Activated CD4-positive, alpha-beta T cell treated with anti-CD3 and anti-CD28 coated beads, Interleukin-2, amount 10 ng/mL, durations not matched to agents 7 days and 5 days (primary cell): ENCODE measurements at regions not wholly inside any gene's neighbourhood (a gene's known extent, or its start where the extent isn't known, plus 50 kb on each side); places are given as distances from the start of the nearest gene placed in this dataset.

Experiments used
- CTCF ChIA-PET: fragments of 350-600 bp; sonication (Branson Sonifier 250); formaldehyde crosslinking; loops from one replicate; lab custom pipeline; 2021; ENCODE audit warnings: antibody characterized with exemption; lab: Charles Lee
- POLR2A ChIA-PET: fragments of 350-600 bp; sonication (Branson Sonifier 250); formaldehyde crosslinking; loops from one replicate; lab custom pipeline; 2021; ENCODE audit warnings: antibody characterized with exemption; lab: Charles Lee
- DNase-seq: peaks from one replicate; pipeline ENCODE4 v3.0.0-alpha.2; 2020
- H3K27ac Mint-ChIP-seq: one replicate; pipeline ENCODE4 v1.8.0; 2021; ENCODE audit warnings: mild to moderate bottlenecking, moderate library complexity, mixed read lengths
- H3K27me3 Mint-ChIP-seq: one replicate; pipeline ENCODE4 v1.8.0; 2021; ENCODE audit warnings: mixed read lengths
- H3K36me3 Mint-ChIP-seq: one replicate; pipeline ENCODE4 v1.8.0; 2021; ENCODE audit warnings: low read depth, mixed read lengths
- H3K4me1 Mint-ChIP-seq: one replicate; pipeline ENCODE4 v1.8.0; 2021; ENCODE audit warnings: mixed read lengths
- H3K4me3 Mint-ChIP-seq: one replicate; pipeline ENCODE4 v1.8.0; 2021; ENCODE audit warnings: mild to moderate bottlenecking, moderate library complexity, mixed read lengths
- H3K9me3 Mint-ChIP-seq: one replicate; pipeline ENCODE4 v1.8.0; 2021; ENCODE audit warnings: mixed read lengths

DNA sequence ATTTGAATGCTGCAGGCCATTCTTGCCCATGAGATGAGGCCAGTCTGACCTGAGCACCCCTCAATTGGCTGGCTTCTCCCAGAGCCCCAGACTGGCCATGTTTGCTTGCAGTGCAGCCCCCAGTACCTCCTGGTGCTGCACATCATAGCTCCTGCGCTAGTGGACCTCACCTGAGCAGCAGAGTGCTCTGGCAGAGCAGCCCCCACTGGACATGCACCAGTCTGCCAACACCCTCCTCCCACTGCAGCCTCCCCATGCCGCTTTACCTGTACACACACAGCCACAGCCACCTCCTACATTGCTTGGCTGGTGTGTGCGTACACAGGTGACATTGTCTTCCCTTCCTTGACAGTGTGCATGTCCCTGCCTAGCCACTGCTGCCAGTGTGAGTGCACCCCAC is 940.2 kb downstream of the EFNA5 start:
- Mint-ChIP-seq H3K36me3 (no peaks in the 10 kb centered on the region), H3K4me1 (no peaks in the 10 kb centered on the region), H3K27ac (no peak overlapping the region), H3K4me3 (no peak overlapping the region), H3K9me3 (peaks cover 28% of the 10 kb centered on the region), H3K27me3 (no peaks in the 10 kb centered on the region)
- ChIA-PET CTCF (no interaction called here), POLR2A (no interaction called here)
- no peak for DNase-seq

DNA sequence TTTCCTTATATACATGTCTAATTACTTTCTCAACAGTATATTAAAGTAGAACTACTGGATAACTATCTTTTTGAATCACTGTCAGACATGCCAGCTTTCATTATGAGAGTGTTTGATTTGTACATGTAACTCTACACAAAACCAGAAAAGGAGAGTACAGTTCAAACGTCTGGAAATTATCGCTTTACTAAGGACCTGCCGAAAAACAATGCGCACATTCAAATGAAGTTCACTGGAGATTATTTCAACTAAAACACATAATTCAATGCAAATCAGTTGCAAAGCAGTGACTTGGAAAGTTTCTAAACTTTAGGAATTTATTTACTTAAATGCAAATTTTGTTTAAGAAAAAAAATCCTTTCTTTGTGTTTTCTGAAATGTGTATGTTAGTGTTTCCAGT is 942.5 kb downstream of the EFNA5 start:
- Mint-ChIP-seq H3K27me3 (no peaks in the 10 kb centered on the region), H3K4me3 (no peak overlapping the region), H3K9me3 (peaks cover 13% of the 10 kb centered on the region)

DNA sequence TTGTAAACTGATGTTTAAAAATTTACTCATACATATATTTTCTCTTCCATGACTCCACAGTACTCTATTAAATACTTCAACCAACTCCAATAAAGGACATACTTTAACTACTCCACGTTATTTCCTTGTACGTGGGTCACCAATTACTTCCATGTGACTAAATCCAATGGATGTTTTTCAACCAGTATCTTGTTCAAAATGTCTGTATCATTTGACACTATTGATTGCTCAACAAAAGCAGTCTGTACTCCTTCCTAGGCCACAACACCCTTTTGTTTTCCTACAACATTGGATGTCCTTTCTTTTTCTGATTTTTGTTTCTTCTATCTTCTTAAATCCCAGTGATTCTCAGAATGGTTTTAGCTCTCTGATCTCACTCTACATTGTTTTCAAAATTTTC is 943.7 kb downstream of the EFNA5 start:
- CTCF ChIA-PET, result no interaction called here
- POLR2A ChIA-PET, result no interaction called here
- Mint-ChIP-seq H3K4me3 (no peak overlapping the region), H3K27me3 (no peaks in the 10 kb centered on the region), H3K9me3 (peaks cover 3% of the 10 kb centered on the region), H3K36me3 (no peaks in the 10 kb centered on the region), H3K27ac (no peak overlapping the region), H3K4me1 (no peaks in the 10 kb centered on the region)
- no peak for DNase-seq

More for the DNA sequence above, 942.5 kb downstream of the EFNA5 start:
- ChIA-PET CTCF (no interaction called here), POLR2A (no interaction called here)
- Mint-ChIP-seq H3K27ac (no peak overlapping the region), H3K36me3 (no peaks in the 10 kb centered on the region), H3K4me1 (no peaks in the 10 kb centered on the region)
- DNase-seq, result no peak

DNA sequence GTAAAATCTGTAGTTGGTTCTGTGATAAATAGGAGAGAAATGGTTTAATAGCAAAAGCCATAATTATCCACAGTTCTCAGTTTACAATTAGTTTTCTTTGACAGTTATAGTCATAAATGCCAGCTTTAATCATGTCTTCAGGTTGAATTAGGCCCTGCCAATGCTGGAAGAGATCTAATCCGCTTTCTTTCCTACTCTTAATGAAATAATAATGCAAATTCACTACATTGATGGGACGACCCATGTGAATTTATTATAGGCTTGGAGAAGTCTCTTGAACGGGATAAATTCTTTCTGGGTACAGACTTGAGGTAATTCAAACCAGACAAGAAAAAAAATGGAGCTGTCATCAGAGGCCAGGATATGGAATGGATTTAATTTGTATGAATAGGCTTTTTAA is 950.4 kb downstream of the EFNA5 start:
- CTCF ChIA-PET, result interaction anchor here (1.0 kb wide), 1 partner anchor 9 kb away, joined by 3 read pairs; no protein-coding TSS in a partner anchor
- no peak overlapping the region for H3K4me3 Mint-ChIP-seq
- H3K27me3 Mint-ChIP-seq, result no peaks in the 10 kb centered on the region

DNA sequence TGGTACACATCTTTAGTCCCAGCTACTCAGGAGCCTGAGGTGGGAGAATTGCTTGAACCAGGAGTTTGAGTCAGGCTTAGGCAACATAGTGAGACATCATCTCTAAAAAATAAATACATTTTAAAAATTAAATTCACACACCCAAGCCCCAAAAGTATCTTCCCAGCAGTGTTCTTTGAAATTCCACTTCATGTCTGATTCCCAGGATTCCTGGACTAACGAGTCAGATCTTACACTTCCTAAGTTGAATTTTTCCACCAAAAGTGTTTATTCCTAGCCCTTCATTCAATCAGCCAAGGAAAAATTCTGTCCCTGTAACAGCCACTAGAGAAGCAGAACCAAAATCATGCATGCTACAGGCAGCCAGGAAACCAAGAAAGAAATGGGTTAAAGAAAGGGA is 970.9 kb downstream of the EFNA5 start:
- no peak overlapping the region for H3K4me3 Mint-ChIP-seq
- no peaks in the 10 kb centered on the region for H3K4me1 Mint-ChIP-seq
- H3K27me3 Mint-ChIP-seq, result no peaks in the 10 kb centered on the region
- DNase-seq, result no peak
- H3K27ac Mint-ChIP-seq, result no peak overlapping the region
- no peaks in the 10 kb centered on the region for H3K9me3 Mint-ChIP-seq
- ChIA-PET CTCF (no interaction called here), POLR2A (no interaction called here)
- H3K36me3 Mint-ChIP-seq, result no peaks in the 10 kb centered on the region

More for the DNA sequence above, 950.4 kb downstream of the EFNA5 start:
- POLR2A ChIA-PET, result no interaction called here
- no peak for DNase-seq
- Mint-ChIP-seq H3K36me3 (no peaks in the 10 kb centered on the region), H3K9me3 (no peaks in the 10 kb centered on the region), H3K27ac (no peak overlapping the region), H3K4me1 (no peaks in the 10 kb centered on the region)

DNA sequence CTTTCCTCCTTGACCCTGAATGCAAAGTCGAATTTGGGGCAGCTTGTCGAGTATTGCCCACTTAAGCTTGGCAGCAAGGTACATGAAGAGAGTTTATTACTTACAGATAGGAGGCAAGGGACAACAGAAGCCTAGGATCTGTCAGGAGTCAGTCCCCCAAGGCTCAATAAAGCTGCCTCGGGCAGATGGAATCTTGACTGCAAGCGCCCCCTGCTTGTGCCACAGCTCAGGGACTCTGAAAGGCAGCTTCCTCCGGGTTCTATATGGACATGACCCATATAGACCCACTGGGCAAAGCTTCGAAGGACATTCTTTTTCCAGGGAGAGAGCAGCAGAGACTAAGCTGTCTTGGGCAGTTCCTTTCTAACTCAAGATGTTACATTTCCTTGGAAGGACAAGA is 971.5 kb downstream of the EFNA5 start:
- POLR2A ChIA-PET, result no interaction called here
- Mint-ChIP-seq H3K9me3 (no peaks in the 10 kb centered on the region), H3K27ac (no peak overlapping the region), H3K4me3 (no peak overlapping the region), H3K27me3 (no peaks in the 10 kb centered on the region), H3K4me1 (no peaks in the 10 kb centered on the region), H3K36me3 (no peaks in the 10 kb centered on the region)
- DNase-seq, result no peak
- CTCF ChIA-PET, result no interaction called here

DNA sequence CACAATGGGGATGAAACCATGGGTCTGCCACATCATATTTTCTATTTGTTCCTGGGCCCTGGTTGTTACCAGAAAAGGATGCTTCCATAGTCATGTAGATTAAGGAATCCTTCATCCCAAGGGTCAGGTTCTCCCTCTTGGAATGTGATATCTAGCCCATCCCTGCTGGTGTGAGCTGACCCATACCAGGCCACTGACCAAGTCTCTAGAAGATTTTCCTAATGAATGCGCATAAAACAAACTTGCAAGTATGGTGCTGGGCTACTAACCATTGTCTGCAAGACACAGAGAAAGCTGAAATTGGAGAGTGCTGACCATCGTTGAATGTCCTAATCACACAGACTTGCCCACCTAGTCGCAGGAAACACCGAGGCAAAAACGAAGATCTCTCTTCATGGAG is 972.6 kb downstream of the EFNA5 start:
- Mint-ChIP-seq H3K36me3 (no peaks in the 10 kb centered on the region), H3K4me1 (no peaks in the 10 kb centered on the region)

DNA sequence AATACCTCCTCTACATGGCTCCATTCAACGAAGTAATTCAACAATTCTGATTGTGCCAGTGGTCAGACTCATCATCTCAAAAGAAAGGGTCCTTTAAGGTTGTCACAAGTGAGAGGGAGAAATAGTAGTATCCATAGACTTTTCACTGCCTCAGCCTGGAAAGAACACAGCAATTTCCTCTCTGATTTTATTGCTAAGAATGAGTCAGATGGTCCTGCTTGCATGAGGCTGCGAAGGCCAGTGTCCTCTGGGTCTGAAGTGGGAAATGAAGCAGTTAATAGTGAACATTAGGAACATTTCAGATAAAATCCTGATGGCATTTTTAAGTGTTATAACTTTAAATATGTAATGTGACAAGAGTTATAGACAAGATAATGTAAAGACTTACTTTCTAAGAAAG is 979.0 kb downstream of the EFNA5 start:
- Mint-ChIP-seq H3K27ac (no peak overlapping the region), H3K4me3 (no peak overlapping the region), H3K27me3 (no peaks in the 10 kb centered on the region), H3K9me3 (no peaks in the 10 kb centered on the region), H3K4me1 (no peaks in the 10 kb centered on the region), H3K36me3 (no peaks in the 10 kb centered on the region)
- DNase-seq, result no peak
- POLR2A ChIA-PET, result no interaction called here
- CTCF ChIA-PET, result no interaction called here

More for the DNA sequence above, 972.6 kb downstream of the EFNA5 start:
- Mint-ChIP-seq H3K9me3 (no peaks in the 10 kb centered on the region), H3K27ac (no peak overlapping the region), H3K27me3 (no peaks in the 10 kb centered on the region), H3K4me3 (no peak overlapping the region)
- POLR2A ChIA-PET, result no interaction called here
- CTCF ChIA-PET, result no interaction called here
- no peak for DNase-seq

DNA sequence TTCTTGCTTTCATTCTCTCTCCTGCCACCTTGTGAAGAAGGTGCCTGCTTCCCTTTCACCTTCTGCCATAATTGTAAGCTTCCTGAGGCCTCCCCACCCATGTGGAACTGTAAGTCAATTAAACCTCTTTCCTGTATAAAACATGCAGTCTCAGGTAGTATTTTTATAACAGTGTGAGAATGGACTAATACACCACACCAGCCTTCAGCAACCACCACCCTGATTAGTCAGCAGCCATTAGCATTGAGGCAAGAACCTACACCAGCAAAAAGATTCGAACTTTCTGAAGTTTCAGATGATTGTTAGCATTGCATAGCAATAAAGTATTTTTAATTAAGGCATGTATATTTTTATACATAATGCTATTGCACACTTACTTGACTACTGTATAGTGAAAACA is 980.2 kb downstream of the EFNA5 start:
- no peaks in the 10 kb centered on the region for H3K9me3 Mint-ChIP-seq
- no peaks in the 10 kb centered on the region for H3K27me3 Mint-ChIP-seq
- H3K4me1 Mint-ChIP-seq, result no peaks in the 10 kb centered on the region
- no peak overlapping the region for H3K4me3 Mint-ChIP-seq
- no peak overlapping the region for H3K27ac Mint-ChIP-seq
- H3K36me3 Mint-ChIP-seq, result no peaks in the 10 kb centered on the region
- ChIA-PET POLR2A (no interaction called here), CTCF (no interaction called here)
- no peak for DNase-seq

DNA sequence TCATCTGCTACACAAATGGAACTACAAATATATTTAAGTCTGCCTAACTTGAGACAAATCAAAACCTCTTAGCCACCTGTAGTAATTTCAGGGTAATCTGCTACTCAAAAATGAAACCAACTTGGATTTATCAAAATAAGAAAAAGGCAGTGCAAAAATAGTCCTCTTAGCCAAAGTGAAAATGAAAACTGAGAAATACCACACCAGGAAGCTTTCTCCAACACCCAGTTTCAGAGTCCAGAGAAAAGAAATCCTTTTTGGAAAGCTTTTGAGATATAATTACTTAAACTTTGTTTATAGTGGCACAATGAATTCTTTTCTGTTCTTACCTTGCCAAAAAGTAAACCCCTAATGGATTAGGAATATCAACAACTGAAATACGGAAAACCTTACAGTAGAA is 990.4 kb downstream of the EFNA5 start:
- DNase-seq, result no peak
- ChIA-PET CTCF (interaction anchor here (1.3 kb wide), 1 partner anchor 9 kb away, joined by 3 read pairs; no protein-coding TSS in a partner anchor), POLR2A (no interaction called here)
- Mint-ChIP-seq H3K9me3 (peaks cover 11% of the 10 kb centered on the region), H3K27ac (no peak overlapping the region), H3K36me3 (no peaks in the 10 kb centered on the region), H3K27me3 (no peaks in the 10 kb centered on the region), H3K4me1 (no peaks in the 10 kb centered on the region), H3K4me3 (no peak overlapping the region)

DNA sequence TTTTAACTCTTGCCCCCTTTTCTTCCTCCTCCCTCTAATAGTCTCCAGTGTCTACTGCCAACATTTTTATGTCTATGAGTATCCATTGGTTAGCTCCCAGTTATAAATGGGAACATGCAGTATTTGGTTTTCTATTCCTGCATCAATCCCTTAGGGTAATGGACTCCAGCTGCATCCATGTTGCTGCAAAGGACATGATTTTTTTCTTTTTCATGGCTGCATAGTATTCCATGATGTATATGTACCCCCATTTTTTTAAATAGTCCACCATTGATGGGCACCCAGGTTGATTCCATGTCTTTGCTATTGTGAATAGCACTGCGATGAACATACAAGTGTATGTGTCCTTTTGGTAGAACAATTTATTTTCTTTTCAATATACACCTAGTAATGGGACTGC is 993.7 kb downstream of the EFNA5 start:
- no peak overlapping the region for H3K4me3 Mint-ChIP-seq
- no peak for DNase-seq
- H3K36me3 Mint-ChIP-seq, result no peaks in the 10 kb centered on the region
- H3K27ac Mint-ChIP-seq, result no peak overlapping the region
- CTCF ChIA-PET, result no interaction called here
- H3K27me3 Mint-ChIP-seq, result no peaks in the 10 kb centered on the region
- H3K4me1 Mint-ChIP-seq, result no peaks in the 10 kb centered on the region
- H3K9me3 Mint-ChIP-seq, result peaks cover 4% of the 10 kb centered on the region
- POLR2A ChIA-PET, result no interaction called here

DNA sequence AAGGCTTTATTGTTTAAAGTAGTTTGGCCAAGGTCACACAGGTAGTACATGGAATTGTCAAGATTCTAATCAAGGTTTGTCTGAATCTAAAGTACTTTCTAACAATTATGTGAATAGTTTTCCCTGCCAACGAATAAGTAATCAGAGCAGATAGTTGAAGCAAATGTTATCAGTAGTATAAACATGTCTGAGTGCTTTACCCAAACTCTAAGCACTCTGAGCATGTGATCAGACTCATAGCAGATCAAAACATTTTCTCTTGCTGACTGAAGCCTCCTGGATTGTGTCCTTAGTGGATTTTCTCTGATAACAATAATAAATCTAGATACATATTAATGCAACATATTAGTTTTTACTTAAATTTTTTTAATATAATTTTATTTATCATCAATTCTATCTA is 995.0 kb downstream of the EFNA5 start:
- Mint-ChIP-seq H3K27me3 (no peaks in the 10 kb centered on the region), H3K4me3 (no peak overlapping the region), H3K4me1 (no peaks in the 10 kb centered on the region), H3K27ac (no peak overlapping the region), H3K9me3 (peaks cover 7% of the 10 kb centered on the region), H3K36me3 (no peaks in the 10 kb centered on the region)
- CTCF ChIA-PET, result no interaction called here
- POLR2A ChIA-PET, result no interaction called here
- DNase-seq, result no peak

DNA sequence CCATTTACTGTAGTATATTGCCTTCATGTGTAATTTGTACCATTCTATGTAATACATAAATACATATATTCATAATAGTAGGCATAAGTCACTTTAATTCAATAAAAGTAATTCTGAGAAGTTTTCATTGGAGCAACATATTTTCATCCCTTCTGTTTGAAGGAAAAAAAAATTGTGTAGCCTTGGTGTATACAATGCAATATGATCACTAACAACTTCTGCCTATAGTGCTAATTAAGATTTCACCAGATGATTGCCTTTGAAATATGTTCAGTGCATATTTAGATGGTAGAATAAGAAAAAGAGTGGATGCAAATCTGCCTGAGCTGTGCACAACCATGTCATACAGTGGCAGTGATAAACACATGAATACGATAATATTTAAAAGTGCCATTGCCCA is 996.8 kb downstream of the EFNA5 start:
- Mint-ChIP-seq H3K36me3 (no peaks in the 10 kb centered on the region), H3K4me1 (no peaks in the 10 kb centered on the region), H3K4me3 (no peak overlapping the region), H3K27ac (no peak overlapping the region), H3K27me3 (no peaks in the 10 kb centered on the region), H3K9me3 (peaks cover 5% of the 10 kb centered on the region)
- no peak for DNase-seq
- POLR2A ChIA-PET, result no interaction called here
- CTCF ChIA-PET, result no interaction called here

DNA sequence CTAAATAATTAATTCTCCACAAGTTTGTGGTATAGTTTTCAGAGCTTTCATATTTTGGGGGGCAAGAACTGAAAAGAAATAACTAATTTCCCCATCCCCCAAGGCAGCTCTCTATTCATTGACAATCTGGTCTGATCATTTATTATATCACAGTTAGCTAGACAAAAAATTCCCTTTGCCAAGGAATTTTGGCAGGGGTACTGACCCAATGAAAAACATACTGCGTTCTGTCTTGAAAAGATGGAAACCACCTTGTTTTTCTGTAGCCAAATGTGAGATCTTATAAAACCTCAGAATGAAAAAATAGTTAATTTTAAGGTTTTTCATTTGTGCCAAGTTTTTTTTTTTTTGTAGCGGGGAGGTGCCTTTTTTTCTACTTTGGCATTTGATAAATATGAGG is 1008.9 kb downstream of the EFNA5 start:
- H3K27me3 Mint-ChIP-seq, result no peaks in the 10 kb centered on the region
- no peaks in the 10 kb centered on the region for H3K4me1 Mint-ChIP-seq
- H3K36me3 Mint-ChIP-seq, result no peaks in the 10 kb centered on the region
- H3K4me3 Mint-ChIP-seq, result no peak overlapping the region
- ChIA-PET POLR2A (no interaction called here), CTCF (no interaction called here)
- peaks cover 4% of the 10 kb centered on the region for H3K9me3 Mint-ChIP-seq
- H3K27ac Mint-ChIP-seq, result no peak overlapping the region
- no peak for DNase-seq
